Stimulated activated CD8-positive, alpha-beta memory T cell treated with anti-CD3 and anti-CD28 coated beads, Interleukin-2, amount 100 ng/mL, for 1 hour (primary cell): ENCODE measurements at regions not wholly inside any gene's neighbourhood (a gene's known extent, or its start where the extent isn't known, plus 50 kb on each side); places are given as distances from the start of the nearest gene placed in this dataset.
"Not testable (repeated sequence)": the region's sequence is repeated elsewhere in the genome, so short reads cannot be mapped to it uniquely, and the experiment has no call there.

Source experiments
- DNase-seq, 2 donors: peaks; one replicate each; pipeline ENCODE4 v3.0.0-alpha.2; 2020; ENCODE audit warnings: low read depth in 2 of 2

DNA sequence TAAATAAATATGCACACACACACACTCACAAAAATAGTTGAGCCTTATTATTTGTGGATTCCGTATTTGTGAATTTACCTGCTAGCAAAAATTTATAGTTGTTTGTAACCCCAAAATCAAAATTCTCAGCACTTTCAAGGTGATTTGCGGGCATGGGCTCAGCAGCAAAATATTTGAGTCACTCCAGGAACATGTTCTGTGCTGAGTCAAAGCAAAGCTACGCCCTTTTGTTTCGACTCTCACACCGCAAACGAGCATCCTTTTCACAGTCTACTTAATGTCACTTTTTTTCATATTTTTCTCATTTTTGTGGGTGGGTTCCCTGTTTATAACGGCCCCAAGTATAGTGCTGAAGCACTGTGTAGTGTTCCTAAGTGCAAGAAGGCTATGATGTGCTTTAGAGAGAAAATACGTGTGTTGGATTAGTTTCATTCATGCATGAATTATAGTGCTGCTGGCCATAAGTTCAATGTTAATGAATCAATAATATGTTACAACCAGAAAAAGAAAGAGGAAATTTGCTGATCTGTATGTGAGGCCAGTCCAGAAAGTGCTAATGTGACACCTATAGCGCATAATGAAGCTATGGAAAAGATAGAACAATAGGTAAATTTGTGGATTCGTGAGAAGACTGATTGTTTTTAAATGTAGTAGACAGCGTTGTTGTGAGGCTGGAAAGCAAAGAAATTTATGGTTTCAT lies 723.2 kb upstream of the AGA start:
- DNase-seq: no peak

DNA sequence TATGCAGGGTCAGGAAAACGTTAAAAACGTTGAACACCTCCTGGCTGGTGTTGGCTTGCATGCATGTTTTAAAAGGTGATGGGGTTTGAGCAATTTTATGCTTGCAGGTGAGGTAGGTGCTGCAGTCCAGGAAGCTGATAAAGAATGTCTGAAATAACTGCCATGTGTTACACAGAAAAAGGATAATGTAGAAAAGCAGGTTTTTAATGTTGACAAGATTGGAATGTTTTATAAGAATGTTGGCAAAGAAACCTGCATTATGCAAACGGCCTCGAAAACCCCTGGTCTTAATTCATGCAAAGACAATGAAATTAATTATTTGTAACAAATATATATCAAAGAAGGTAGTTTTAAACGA lies 723.7 kb upstream of the AGA start:
- no peak for DNase-seq

DNA sequence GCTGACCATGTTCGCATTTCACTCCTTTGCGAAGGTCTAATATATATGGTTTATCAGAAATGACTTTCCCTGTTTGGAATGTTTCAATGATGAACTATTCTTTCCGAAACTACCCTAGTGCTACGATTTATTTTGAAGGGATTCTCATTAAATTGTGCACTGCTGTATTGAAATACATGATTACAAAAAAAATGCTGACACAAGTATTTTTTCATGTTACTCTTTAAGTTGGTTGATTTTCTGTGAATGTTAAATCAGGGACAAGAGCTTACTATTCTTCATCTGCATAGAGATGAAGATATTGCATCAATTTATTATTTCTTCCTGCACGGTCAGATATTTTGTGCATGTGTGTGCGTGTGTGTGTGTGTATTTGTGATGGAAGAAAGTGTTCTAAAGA lies 731.5 kb upstream of the AGA start:
- DNase-seq: no peak

DNA sequence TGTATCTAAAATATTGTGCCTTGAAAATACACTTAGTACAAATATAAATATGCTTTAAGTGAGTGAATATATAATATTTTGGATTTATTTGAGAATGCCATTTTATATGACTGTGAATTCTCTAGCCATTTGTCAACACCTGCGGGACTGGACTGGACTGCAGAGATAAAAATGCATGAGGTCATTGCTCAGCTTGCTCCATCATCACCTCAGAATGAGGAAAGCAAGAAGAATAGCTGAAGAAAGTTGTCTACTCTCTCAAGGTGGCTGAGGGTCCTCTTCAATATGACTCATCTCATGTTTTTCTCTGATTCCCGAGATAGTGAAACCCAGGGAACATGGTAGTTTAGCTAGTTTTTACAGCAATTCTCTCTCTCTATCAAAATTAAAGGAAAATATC lies 732.5 kb upstream of the AGA start:
- no peak for DNase-seq

DNA sequence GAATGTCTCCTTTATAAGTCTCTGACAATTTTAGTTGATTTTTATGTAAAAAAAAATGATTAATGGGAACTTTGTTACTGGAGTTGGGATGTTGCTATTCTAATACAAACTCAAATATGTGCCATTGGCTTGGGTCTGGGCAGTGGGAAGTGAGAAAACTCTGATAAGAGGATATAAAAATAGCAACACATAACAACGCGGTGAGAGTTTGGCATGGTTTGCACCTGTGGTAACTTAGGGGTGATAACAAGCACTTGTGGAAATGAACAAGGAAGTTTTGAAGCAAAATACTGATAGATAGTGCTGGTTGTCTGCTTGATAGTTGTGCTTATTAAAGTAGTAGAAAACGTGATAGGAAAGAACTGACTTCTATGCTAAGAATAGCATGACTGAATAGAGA lies 743.3 kb upstream of the AGA start:
- no peak for DNase-seq

DNA sequence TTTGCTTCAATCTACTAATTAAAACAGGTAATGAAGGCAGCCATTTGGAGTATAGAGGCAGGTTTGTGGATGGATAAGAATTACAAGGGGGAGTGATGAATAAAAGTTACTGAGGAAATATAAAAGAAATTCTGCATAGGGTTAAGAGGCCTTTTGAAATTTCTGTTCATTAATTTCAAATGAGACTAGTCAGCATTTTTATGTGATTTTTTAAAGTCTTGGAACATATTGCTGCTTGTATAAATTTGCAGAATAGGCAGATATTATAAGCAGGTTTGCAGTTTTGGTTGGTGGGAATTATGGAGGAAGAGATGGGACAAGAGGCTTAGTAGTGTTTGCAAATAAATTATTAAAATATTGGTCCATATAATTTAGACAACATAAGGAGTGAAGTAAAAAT lies 750.4 kb upstream of the AGA start:
- DNase-seq: no peak

DNA sequence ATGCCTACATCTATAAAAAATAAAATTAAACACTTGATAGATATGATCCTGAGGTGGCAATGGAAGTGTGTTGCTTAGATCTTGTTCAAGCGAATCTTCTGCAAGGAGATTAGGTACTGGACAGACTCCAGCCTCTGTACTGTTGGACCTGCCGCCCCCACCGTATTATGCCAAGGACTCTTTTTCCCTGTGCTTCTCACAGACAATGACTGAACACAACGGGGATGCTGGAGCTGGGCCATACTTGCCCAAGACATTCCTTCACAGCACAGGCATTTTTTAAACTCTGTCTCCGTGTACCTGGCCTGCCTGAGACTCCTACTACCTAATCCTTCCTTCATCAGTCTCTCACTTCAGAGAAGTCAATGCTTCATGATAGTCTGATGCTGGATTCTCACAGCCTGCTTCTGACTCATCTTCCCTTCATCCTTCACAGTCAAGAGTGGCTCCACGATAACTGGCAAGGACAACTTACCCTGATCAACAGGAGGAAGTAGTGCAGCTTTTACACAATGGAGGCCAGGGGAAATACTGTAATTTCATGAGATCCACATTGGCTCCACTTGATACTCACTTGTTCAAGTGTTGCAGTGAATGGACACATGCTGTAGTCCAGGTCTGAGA lies 754.6 kb upstream of the AGA start:
- DNase-seq: no peak

DNA sequence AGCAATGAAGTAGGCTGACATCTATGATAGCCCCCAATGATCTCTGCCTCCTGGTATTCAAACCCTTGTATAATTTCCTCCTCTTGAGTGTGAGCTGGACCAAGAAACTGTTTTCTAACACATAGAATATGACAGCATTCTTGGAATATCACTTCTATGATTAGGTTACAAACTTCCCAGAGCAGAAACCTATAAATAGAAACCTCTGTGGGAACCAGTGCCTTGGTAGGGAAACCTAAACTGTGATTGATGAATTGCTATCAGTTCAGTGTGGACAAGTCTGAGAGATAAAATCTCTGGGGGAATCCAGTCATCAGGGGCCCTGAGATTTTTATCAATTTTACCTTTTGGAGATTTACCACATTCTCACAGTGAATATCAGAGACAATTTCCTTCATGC lies 756.5 kb upstream of the AGA start:
- no peak for DNase-seq

DNA sequence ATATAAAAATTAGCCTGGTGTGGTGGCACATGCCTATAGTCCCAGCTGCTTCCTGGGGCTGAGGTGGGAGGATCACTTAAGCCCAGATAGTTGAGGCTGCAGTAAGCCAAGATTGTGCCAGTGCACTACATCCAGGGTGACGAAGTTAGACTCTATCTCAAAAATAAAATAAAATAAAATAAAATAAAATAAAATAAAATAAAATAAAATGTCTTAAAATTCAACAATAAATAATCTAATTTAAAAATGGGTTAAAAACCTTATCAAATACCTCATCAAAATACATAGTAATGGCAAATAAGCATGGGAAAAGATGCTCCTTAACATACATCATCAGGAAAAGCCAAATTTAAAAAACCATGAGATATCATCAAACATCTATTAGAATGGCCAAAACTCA lies 760.2 kb upstream of the AGA start:
- no peak for DNase-seq

DNA sequence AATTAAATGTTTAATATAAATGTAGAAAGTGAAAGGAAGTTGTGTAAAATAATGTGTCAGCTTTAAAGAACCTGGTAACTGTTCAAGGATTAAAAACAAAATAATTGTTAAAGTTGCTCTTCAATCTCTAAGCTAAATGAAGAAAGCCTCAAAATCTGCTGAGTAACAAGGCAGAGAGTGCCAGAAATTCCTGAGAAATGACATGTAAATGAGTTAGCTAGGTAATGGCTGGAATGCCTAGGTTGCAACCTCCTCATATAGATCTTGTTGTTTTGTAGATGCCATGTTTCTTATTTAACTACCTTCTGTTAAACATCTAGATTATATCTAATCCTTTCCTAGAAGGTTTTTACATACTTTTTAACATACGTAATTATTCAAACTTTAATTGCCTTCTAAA lies 763.6 kb upstream of the AGA start:
- DNase-seq: no peak

DNA sequence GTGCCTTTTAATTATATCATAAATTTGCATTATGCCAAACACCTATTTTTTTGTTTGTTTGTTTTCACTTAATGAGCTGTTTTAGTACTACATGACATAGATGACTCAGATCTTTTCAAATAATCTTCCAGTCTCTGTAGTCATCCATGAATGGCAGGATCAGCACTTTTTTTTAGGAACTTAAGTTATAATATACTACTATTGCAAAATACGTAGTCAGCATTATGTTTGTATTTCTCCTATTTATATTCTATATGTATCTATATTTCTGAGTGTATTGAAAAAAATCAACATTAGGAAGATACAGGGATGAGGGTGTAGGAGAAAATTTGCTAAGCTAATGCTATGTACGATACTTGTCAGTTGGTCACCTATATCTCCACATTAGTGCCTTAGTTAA lies 773.1 kb upstream of the AGA start:
- DNase-seq: no peak

DNA sequence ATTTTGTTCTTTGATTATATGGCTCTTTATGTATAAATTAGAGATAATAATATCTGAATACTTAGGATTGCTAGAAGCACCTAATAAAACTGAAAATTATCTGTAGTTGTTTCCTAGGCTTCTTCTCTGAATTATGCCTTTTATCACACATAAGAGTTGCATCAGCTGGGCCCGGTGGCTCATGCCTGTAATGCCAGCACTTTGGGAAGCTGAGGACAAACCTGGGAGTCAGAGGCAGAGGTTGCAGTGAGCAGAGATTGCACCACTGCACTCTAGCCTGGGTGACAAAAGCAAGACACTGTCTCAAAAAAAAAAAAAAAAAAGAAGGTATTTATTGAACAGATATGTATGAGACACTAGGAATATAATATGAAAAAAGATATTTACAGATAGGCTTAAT lies 773.5 kb upstream of the AGA start:
- DNase-seq: no peak

DNA sequence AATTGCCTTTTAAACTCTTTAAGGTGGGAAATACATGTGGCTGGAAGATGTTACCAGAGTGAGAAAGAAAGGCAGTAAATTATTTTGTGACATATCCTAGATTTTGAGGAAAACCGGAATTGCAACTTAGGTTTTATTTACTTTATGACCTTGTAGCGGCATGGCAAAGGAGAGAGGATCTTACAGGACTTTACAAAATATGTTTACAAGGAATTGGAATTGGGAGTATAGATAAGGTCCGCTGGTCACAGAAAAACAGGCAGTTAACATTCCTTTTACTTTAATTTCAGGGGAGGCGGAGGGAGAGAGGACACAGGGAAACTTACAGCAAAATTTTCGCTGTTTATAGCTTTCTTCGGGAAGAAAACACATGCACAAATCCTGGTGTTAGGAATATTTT lies 784.2 kb upstream of the AGA start:
- not testable (repeated sequence) for DNase-seq

DNA sequence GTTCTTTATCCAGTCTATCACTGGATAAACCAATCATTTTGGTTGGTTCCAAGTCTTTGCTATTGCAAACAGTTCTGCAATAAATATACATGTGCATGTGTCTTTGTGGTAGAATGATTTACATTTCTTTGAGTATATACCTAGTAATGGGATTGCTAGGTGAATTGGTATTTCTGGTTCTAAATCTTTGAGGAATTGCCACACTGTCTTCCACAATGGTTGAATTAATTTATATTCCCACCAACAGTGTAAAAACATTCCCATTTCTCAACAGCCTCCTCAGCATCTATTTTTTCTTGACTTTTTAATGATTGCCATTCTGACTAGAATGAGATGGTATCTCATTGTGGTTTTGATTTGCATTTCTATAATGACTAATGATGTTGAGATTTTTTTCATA lies 791.7 kb upstream of the AGA start:
- DNase-seq: no peak

DNA sequence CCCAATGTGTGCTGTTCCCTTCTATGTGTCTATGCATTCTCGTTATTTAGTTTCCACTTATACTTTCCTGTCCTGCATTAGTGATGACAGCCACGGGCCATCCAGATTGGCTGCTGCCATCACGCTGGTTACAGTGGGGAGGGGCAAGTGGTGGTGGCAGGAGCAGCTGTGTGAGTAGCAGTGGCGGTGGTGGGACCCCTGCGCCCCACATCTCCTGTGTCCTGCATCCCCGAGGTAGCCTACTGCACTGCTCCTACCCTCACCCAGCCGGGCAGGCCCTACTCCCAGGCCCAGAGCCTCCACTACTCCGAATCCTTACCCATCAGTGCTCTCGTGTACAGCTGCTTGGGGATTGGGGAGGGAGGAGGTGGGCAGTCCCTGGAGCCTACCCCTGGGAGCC lies 798.7 kb upstream of the AGA start:
- DNase-seq: no peak

DNA sequence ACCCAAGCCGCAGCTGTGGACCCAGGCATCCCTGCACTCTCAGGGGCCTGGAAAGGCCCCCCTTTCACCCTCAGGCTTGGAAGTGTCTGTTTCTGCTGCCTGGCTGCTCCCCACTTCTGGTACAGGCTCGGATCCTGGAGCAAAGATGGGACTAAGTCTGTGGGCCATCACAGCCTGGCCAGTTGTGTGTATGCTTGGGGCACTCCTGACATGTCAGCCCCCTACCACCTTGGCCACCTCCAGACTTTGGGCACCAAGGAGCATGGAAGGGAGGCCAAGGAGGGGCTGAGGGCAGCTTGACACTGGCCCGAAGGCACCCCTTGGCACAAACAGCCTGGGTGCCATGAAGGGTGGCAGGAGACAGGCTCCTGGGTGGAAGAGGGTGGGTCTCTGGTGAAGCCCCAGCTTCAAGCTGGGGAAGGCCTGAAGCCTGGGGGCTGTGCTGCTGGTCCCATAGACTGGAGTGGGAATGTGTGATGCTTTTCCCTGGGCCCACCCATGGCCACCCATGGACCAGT lies 799.4 kb upstream of the AGA start:
- DNase-seq: no peak

DNA sequence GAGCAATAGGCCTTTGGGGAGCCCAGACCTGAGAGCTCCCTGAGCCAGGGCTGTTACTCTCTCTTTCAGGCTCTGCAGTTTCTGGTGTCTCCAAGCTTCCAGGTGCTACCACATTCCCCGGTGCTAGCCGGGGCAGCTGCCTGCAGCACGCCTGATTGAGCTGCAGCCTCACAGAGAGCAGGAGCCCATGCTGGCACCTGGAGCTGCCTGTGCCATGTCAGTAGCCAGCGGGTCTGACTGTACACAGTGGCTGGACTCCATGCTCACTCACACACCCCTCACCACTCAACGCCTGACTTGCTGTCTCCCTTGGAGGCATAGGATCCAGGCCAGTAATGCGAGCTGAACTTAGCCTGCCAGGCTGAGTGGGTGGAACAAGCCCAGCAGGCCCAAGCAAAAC lies 800.4 kb upstream of the AGA start:
- no peak for DNase-seq

DNA sequence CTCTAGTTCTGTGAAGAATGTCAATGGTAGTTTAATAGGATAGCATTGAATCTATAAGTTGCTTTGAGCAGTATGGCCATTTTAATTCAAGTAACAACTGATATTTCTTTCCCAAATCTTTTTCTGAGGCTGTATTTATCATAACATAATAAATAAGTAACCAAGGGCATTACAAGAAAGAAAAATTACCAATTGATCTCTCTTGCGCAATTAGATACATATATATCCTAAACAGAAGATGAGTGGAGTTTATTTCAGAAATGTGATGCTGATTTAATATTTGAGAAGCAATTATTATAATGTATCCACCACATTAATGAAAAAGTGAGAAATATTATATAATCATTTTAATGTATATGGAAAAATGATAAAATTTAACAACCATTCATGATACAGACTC lies 802.5 kb upstream of the AGA start:
- DNase-seq: no peak

DNA sequence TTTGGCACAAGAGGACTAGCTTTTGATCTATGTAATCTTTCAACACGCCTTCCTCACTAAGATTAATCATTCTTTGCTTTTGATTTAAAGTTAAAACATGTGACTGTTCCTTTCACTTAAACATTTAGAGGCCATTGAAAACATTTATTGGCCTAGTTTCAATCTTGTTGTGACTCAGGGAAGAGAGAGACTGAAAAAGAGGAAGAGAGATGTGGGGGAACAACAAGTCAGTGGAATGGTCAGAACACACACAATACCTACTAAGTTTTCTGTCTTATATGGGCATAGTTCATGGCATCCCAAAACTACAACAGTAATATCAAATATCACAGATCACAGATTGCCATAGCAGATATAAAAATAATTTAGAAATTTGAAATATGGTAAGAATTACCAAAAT lies 812.9 kb upstream of the AGA start:
- DNase-seq: no peak

DNA sequence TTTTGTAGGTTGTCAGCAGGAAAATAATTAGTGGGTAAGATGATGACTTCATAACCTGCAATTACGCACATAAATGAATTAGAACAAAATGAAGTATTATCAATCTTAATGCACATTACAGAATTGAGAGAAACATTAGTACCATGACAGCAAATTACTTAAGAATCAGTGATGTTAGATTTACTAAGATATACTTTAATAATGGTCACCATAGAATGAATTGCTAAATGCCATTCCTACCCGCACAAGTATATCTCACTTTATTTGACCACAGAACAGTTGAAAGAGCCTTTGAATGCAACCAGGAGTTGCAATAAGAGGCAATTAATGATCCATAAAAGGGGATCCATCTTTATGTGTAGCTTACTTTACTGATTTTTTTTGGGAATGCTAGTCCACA lies 816.4 kb upstream of the AGA start:
- DNase-seq: no peak

DNA sequence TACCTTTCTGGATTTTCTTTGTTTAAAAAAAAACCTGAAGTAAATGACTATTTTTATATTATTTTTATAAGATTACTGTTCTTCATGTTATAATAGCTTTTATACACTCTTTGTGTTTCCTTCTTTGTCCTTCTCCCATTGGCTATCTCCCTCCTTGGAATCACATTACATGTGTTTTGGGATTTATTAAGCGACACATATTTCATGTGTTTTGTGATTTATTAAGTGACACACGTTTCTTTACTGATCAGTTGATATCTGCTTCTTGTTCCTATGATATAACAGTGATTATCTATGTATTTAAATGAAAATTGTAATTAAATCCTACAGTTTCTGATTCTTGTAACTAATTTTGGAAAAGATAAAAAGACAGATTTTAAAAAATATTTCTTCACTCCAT lies 817.3 kb upstream of the AGA start:
- DNase-seq: no peak

DNA sequence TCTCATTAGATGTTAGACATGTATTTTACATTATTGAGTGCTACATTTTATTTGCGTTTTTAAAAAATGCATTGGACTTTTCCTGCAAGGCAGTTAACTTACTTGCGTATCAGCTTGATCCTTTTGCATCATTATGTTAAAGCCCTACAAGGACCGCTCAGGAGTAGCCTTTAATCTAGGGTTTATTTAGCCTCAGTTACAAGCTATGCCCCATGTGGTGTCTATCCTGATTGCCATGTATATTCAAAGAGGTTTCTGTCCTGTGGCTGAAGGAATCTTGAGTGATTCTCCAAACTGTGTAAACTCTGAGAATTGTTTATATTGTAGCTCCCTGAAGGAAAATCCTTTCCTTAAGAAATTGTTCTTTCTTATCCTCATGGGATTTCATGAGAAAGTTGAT lies 821.8 kb upstream of the AGA start:
- no peak for DNase-seq

DNA sequence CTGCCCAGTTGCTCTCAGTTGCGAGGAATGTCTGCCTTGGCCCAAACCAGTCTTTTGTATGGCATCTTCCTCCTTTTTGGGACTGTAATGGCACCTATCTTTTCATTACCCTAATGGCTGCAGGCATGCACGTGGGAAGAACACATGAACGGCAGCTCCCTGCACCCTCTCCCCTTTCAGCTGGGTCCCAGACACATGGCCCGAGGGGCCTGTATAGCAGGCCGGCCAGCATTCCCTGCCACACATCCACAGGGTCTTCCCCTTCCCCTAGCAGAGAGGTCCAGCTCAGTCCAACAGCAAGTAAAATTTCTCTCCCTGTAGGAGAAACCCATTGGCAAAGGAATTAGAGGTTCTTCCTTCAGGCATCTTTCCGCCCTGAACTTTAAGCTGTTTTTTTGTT lies 829.1 kb upstream of the AGA start:
- DNase-seq: no peak

DNA sequence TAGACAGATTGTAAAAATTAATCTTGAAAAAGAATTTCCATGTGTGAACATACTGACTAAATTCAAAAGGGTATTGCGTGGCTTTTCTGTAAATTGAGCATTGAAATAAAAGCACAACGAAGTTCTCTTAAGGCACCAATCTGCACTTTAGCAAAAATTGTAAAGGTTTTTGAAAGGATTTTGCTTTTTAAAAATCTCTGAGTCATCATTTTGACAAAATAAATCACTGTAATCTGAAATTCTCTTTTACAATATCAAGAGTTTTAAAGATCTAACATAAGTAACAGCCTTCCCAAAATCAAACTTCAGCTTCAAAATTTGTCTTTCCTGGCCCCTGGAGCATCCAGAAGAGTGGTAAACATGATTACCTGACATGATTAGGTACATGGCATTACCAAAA lies 830.9 kb upstream of the AGA start:
- DNase-seq: no peak
